Skeletal muscle satellite cell (primary cell): ENCODE measurements at regions not wholly inside any gene's neighbourhood (a gene's known extent, or its start where the extent isn't known, plus 50 kb on each side); places are given as distances from the start of the nearest gene placed in this dataset.
"Not testable (repeated sequence)": the region's sequence is repeated elsewhere in the genome, so short reads cannot be mapped to it uniquely, and the experiment has no call there.

Source experiments
- H3K27me3 ChIP-seq: 2 replicates; pipeline ENCODE4 v1.7.0; 2013; ENCODE audit warnings: low read length; ENCODE audit not compliant: control insufficient read depth, insufficient read depth
- H3K36me3 ChIP-seq: 2 replicates; pipeline ENCODE4 v1.7.0; 2013; ENCODE audit warnings: mild to moderate bottlenecking, control low read depth, low read length; ENCODE audit not compliant: insufficient read depth
- H3K4me1 ChIP-seq: 2 replicates; pipeline ENCODE4 v1.7.0; 2013; ENCODE audit warnings: low read length; ENCODE audit not compliant: control insufficient read depth, insufficient read depth
- H3K4me2 ChIP-seq: 2 replicates; pipeline ENCODE4 v1.7.0; 2013; ENCODE audit warnings: mild to moderate bottlenecking, low read length
- H3K4me3 ChIP-seq: 2 replicates; pipeline ENCODE4 v1.7.0; 2013; ENCODE audit warnings: low read length
- H3K9ac ChIP-seq: 2 replicates; pipeline ENCODE4 v1.7.0; 2013; ENCODE audit warnings: mild to moderate bottlenecking, low read depth, low read length, moderate library complexity
- H3K9me3 ChIP-seq: replicated peaks from 2 replicates; pipeline ENCODE4 v1.7.0; 2013; ENCODE audit warnings: mild to moderate bottlenecking, control low read depth, low read length

GRCh38 chr13:78061806-78062205 is 143.2 kb upstream of the EDNRB start:
- Histone ChIP-seq H3K4me3 (no peak overlapping the region), H3K4me1 (no peaks in the 10 kb centered on the region), H3K4me2 (no peak overlapping the region), H3K9ac (no peak overlapping the region), H3K36me3 (no peaks in the 10 kb centered on the region), H3K9me3 (no peaks in the 10 kb centered on the region), H3K27me3 (no peaks in the 10 kb centered on the region)

- Histone ChIP-seq H3K36me3 (no peaks in the 10 kb centered on the region), H3K9ac (no peak overlapping the region), H3K4me2 (no peak overlapping the region), H3K4me3 (no peak overlapping the region), H3K9me3 (no peaks in the 10 kb centered on the region), H3K27me3 (no peaks in the 10 kb centered on the region), H3K4me1 (no peaks in the 10 kb centered on the region)
Observed at GRCh38 chr13:78060966-78061365, 142.3 kb upstream of the EDNRB start.

GRCh38 chr13:78056865-78057264 is 138.2 kb upstream of the EDNRB start:
- H3K36me3 ChIP-seq, H3K9ac ChIP-seq, H3K4me1 ChIP-seq, H3K27me3 ChIP-seq, H3K4me2 ChIP-seq, H3K4me3 ChIP-seq, H3K9me3 ChIP-seq: not testable (repeated sequence)

- no peaks in the 10 kb centered on the region for H3K36me3 ChIP-seq
- no peak overlapping the region for H3K4me2 ChIP-seq
- no peak overlapping the region for H3K9ac ChIP-seq
- H3K27me3 ChIP-seq, result no peaks in the 10 kb centered on the region
- H3K4me3 ChIP-seq, result no peak overlapping the region
- no peaks in the 10 kb centered on the region for H3K9me3 ChIP-seq
- H3K4me1 ChIP-seq, result no peaks in the 10 kb centered on the region
Observed at GRCh38 chr13:78054157-78054556, 135.5 kb upstream of the EDNRB start.

GRCh38 chr13:78047151-78047550 is 128.5 kb upstream of the EDNRB start:
- Histone ChIP-seq H3K36me3 (no peaks in the 10 kb centered on the region), H3K9me3 (no peaks in the 10 kb centered on the region), H3K27me3 (no peaks in the 10 kb centered on the region), H3K4me1 (no peaks in the 10 kb centered on the region), H3K4me3 (no peak overlapping the region), H3K9ac (no peak overlapping the region), H3K4me2 (no peak overlapping the region)

- Histone ChIP-seq H3K9me3 (no peaks in the 10 kb centered on the region), H3K9ac (no peak overlapping the region), H3K4me1 (no peaks in the 10 kb centered on the region), H3K36me3 (no peaks in the 10 kb centered on the region), H3K4me3 (no peak overlapping the region), H3K27me3 (no peaks in the 10 kb centered on the region), H3K4me2 (no peak overlapping the region)
Observed at GRCh38 chr13:78046331-78046730, 127.7 kb upstream of the EDNRB start.

GRCh38 chr13:78045916-78046315 is 127.3 kb upstream of the EDNRB start:
- Histone ChIP-seq H3K27me3 (no peaks in the 10 kb centered on the region), H3K36me3 (no peaks in the 10 kb centered on the region), H3K4me3 (no peak overlapping the region), H3K4me2 (no peak overlapping the region), H3K9me3 (no peaks in the 10 kb centered on the region), H3K9ac (no peak overlapping the region), H3K4me1 (no peaks in the 10 kb centered on the region)

GRCh38 chr13:78041366-78041765 is 122.7 kb upstream of the EDNRB start:
- not testable (repeated sequence) for H3K9me3 ChIP-seq

GRCh38 chr13:78040205-78040830 is 121.7 kb upstream of the EDNRB start:
- Histone ChIP-seq H3K27me3 (no peaks in the 10 kb centered on the region), H3K4me2 (no peak overlapping the region), H3K36me3 (no peaks in the 10 kb centered on the region), H3K9me3 (no peaks in the 10 kb centered on the region), H3K4me3 (no peak overlapping the region), H3K9ac (no peak overlapping the region), H3K4me1 (no peaks in the 10 kb centered on the region)

More at GRCh38 chr13:78041366-78041765, 122.7 kb upstream of the EDNRB start:
- H3K9ac ChIP-seq, H3K4me2 ChIP-seq, H3K4me1 ChIP-seq, H3K36me3 ChIP-seq, H3K27me3 ChIP-seq, H3K4me3 ChIP-seq: not testable (repeated sequence)

GRCh38 chr13:78036841-78037240 is 118.2 kb upstream of the EDNRB start:
- no peaks in the 10 kb centered on the region for H3K9me3 ChIP-seq
- H3K4me1 ChIP-seq, result no peaks in the 10 kb centered on the region
- no peaks in the 10 kb centered on the region for H3K27me3 ChIP-seq
- H3K9ac ChIP-seq, result no peak overlapping the region
- no peak overlapping the region for H3K4me2 ChIP-seq
- no peaks in the 10 kb centered on the region for H3K36me3 ChIP-seq
- no peak overlapping the region for H3K4me3 ChIP-seq

- H3K9ac ChIP-seq, result no peak overlapping the region
- H3K4me3 ChIP-seq, result no peak overlapping the region
- no peaks in the 10 kb centered on the region for H3K27me3 ChIP-seq
- no peaks in the 10 kb centered on the region for H3K4me1 ChIP-seq
- no peak overlapping the region for H3K4me2 ChIP-seq
- H3K36me3 ChIP-seq, result no peaks in the 10 kb centered on the region
- H3K9me3 ChIP-seq, result no peaks in the 10 kb centered on the region
Observed at GRCh38 chr13:78035500-78035899, 116.9 kb upstream of the EDNRB start.

GRCh38 chr13:78033509-78033908 is 114.9 kb upstream of the EDNRB start:
- Histone ChIP-seq H3K27me3 (no peaks in the 10 kb centered on the region), H3K9ac (no peak overlapping the region), H3K36me3 (no peaks in the 10 kb centered on the region), H3K4me3 (no peak overlapping the region), H3K4me2 (no peak overlapping the region), H3K9me3 (no peaks in the 10 kb centered on the region), H3K4me1 (no peaks in the 10 kb centered on the region)
